ENCODE measurements at regions not wholly inside any gene's neighbourhood (a gene's known extent, or its start where the extent isn't known, plus 50 kb on each side); places are given as distances from the start of the nearest gene placed in this dataset.
"Not testable (repeated sequence)": the region's sequence is repeated elsewhere in the genome, so short reads cannot be mapped to it uniquely, and the experiment has no call there.

DNA sequence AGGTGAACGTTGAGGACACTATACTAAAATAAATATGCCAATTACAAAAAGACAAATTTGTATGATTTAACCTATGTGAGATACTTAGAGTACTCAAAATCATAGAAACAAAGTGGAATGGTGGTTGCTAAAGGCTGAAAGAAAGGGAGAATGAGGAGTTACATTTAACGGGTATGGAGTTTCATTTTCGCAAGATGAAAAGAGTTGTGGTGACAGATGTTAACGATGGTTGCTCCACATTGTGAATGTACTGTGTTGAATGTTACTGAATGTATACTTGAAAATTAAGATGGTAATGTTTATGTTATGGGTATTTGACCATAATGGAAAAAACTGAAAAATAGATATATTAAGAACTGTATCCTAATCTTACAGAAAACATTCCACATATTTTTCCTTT, 51.3 kb upstream of the MOCS2 start:
- DNase-seq: no peak

DNA sequence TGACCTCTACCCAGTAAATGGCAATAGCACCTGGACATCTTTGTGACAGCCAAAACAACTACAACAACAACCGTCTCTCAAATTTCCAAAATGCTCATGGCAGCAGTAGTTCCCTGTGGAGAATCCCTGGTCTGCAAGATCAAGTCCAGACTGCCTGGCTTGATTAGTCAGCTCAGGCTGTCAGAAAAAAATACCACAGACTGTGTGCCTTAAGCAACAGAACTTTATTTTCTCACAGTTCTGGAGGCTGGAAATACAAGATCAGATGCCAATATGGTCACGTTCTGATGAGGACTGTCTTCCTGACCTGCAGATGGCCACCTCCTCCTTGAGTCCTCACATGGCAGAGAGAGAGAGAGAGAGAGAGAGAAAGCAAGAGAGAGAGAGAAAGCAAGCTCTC, 52.3 kb upstream of the MOCS2 start:
- DNase-seq: no peak

DNA sequence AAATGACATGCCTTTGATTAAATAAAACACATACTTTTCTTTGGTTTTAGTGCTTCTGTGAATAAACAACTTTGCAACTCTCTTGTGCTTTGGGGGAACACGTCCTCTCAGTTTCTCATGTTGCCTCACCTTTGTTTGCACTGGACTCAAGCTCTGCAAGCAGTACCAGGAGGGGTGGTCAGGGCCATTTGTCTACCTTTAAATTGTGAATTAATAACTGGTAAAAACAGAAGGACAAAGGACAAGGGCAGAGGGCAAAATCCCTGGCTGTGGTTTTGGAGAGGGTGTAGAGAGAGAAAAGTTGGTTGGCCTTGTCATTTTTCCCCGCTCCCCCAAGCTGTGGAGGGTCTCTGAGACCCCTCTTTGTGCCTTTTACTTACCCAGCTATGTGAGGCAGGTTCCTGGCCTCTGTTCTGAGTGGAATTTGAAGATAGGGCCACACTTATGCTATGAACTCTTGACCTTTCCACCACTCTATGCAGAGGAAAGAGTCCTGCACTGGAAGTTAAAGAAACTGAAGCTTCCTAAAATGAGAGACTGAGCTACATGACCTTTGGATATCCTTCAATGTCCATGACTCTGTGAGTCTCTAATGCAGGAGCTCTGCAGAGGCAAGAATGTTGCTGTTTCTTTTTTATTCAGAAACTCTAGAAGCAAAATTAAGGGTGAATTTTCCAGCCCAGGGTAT, 55.1 kb upstream of the MOCS2 start:
- no peak for DNase-seq

DNA sequence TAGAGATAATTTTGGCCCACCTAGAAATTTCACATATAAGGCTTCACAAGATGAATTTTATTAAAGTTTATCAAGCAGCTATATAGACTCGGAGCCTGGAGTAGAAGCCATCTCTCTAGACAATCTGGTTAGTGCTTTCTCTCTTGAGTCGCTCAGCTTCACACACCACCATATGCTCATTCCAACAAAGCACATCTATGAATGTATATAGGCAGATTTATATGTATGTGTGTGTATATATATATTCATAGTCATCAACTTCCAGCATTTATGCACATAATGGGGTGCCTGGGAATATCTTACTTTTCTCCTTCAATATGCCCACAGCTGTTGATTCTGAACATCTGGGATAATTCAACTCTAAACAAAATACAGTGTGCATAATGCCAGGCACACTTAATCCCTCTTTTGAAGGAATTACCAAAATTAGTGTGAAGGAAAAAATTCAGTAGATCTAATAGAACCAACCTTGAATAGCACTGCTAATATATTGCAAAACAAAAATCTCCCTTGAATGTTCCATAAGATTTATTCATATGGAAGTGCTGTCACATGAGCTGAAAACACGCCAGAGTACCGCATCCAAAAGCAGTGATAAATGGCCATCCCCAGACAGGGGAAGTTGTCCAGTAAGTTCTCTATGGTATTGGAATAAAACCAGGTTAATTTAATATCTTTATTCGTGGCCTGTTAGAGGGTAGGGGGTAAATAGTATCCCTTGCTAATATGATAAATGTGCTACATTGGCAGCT, 56.0 kb upstream of the MOCS2 start:
- no peak for DNase-seq

DNA sequence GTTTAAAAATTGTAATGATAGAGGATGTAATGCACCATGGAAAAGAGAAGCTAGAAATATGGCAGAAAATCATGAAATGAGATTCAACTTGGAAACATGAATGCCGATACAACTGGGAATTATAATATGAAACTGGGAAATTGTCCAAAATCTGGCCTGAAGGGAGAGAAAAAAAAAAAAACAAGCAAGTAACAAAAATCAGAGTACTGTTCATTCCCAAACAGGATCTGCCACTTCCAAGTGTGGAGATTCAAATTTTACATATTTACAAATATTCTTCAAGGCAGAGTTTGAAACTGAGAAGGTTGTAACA, 56.6 kb upstream of the MOCS2 start:
- DNase-seq: no peak

DNA sequence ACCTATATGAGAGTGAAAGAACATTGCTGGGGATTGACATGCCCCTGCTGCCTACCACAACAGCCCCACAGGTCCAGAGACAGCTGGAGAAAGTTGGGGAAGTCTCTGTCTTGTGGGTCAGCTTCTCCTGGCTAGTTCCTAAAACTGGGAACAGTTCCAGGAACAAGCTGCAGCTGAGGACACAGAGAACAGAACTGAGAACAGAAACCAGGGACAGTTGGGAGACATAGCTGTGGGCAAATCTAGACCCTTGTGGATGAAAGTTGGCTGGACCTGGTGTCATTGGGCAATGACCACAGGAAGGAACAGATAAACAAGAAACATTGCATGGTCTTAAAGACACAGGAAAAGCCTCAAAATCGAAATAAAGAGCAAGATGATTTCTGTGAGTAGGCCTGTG, 58.3 kb upstream of the MOCS2 start:
- no peak for DNase-seq

DNA sequence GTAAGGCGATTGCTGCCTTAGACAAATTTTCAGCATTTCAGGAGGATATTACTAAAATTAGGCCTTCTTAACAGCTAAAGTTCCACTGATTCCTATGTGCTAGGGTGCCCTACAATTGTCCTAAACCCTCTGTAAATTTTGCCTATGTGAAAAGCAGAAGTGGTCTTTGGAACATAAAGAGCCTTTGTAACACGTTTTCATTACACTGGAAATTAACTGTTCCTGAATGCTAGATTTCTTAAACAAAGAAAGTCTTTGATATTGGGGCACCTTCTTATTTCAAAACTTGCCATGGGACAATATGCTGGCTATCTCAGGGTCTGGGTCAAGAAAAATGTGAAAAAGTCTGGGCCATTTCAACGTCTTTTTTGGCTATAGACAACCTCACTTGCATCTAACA, 60.4 kb upstream of the MOCS2 start:
- no peak for DNase-seq

DNA sequence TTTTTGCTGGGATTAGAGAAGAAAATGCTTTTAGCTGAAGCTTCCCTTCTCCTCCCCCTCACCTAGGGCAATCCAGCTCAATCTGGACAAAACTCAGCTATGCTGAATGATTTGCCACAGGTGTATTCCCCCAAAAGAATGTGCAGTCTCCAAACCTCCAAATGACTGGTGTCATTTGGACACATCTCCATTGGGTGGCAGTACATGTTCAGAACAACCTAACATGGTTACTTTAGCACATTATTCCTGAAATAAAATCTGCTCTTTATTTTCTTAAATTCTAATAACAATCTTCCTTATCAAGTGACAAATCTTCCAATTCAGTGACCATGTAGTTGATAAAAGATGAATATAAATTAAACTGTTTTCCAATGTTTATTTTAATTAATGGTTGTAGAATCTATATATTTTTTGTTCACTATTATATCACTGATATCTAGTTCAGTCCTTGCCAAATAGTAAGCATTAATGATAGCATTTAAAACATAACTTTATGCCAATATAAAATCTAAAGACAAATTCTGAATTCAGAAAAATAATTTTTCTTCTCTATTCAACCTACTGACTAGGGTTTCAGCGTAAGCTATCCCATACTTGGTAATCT, 61.3 kb upstream of the MOCS2 start:
- peak in 1 of 2 experiments; percentile 23 for DNase-seq

DNA sequence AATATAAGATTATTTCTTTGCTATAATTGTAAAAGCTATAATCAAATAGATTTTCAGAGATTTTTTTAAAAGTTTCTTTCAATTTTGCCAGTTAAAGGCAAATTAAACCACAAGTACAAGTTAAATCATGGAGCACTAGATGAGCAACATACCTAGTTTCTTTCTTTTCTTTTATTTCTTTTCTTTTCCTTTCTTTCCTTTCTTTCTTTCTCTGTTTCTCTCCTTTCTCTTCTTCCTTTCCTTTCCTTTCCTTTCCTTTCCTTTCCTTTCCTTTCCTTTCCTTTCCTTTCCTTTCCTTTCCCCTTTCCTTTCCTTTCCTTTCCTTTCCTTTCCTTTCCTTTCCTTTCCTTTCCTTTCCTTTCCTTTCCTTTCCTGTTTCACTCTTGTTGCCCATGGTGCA, 62.5 kb upstream of the MOCS2 start:
- DNase-seq: not testable (repeated sequence)

DNA sequence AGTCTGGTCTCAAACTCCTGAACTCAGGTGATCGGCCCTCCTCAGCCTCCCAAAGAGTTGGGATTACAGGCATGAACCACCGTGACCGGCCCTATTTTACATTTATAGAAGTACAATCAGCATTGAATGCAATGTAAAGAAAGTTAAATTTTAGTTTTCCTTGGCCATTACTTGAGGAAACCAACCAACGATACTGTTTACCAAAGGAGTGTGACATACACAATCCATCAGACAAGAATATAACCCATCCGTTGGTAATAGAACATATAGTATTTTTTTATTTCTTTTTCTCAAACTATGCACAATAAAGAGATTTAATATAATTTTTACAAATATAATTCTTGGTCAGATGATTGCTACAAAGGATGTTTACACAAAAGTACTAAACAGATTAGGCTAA, 63.1 kb upstream of the MOCS2 start:
- DNase-seq: no peak

DNA sequence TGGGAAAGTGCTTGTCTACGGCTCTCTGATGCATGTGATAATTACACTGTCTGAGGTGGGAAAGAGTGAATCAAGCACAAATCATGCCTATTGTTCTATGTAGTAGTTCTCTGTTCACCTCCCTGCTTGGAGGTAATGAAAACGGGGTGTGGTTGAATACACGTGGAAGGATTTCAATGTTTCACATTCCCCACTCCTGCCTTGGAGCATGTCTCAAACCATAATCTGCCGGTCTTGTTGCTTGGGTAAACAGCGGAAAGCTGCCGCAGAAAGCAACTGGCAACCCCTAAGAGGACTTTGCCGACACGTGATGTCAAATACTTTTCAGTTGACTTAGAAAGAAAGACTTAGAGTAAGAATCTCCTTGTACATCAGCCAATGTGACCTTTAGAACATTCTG, 63.5 kb upstream of the MOCS2 start:
- DNase-seq: no peak

DNA sequence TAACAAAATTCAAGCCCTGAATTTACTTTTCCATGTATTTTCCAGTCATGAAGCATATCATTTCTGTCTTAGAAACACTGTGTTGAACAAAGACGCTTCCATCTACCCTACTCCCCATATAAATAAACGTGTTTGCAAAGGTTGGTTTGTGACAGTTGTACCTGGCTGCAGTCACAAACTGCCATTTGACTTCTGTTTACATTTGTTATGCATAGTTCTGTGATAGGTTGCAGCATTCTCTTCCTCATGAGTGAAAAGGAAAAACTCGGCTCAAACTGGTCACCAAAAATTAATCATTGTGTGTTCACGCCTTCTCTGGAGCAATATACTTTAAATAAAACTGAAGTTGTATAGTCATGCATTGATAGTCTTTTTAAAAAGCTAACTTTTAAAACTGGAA, 69.3 kb upstream of the MOCS2 start:
- DNase-seq: no peak

DNA sequence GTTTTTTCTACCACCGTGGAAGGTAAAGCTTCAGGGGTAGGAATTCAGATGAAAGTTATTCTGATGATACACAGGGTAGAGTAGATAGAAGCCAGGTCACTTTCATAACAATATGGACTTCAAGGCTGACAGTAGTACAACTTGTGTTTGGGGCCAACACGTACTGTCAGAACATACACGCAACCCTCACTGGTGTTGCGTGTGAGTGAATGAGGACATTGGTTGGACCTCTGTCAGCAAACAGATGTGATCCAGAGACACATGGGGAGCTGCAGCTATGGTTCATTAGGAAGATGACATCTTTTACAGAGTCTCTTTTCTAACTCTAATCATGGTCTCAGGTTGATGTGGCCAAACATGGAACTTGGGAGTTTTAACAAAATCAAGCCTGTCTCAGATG, 70.1 kb upstream of the MOCS2 start:
- DNase-seq: no peak

DNA sequence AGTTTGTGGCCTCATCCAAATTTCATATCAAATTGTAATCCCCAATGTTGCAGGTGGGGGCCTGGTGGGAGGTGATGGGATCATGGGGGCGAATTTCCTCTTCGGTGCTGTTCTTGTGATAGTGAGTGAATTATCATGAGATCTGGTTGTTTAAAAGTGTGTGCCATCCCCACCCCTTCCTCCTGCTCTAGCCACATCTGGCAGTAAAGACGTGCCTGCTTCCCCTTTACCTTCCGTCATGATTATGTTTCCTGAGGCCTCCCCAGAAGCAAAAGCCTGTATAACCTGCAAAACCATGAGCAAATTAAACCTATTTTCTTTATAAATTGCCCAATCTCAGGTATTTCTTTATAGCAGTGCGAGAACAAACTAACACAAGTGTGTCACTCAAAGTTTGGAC, 71.0 kb upstream of the MOCS2 start:
- DNase-seq: no peak

DNA sequence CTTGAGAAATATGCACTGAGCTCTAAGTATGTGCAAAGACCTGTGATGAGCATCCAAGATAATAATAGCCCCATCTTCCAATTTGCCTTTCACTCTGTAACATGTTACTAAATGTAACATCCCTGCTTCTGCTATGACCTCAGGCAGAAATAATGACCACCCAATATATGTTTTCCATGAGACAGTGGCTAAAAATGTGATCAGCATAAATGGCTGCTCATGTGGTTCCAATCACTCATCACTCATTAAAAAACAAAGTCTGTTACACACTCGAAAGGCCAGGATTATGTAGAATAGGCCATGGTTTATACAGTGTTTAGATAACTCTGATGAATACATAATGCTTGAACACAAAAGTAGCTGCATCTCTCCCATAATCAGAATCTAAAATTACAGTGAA, 71.4 kb upstream of the MOCS2 start:
- DNase-seq: no peak

DNA sequence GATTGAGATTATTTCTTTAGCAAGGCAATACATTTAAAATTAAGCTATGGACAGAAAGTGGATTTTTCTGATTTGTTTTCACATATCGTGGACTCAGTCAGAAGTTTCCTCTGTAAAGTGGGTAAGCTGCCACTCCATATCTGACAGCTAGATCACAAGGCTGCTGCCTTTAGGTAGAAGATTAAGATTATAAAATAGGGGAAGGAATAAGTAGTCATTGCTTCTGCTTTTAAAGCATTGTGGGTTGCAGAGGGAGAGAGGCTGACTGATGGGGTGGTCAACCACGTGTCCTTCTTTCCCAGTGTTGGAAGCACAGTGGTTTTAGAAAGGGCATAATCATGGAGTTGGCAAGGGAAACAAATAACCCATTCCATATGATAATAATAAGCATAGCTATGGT, 74.3 kb upstream of the MOCS2 start:
- DNase-seq: no peak

DNA sequence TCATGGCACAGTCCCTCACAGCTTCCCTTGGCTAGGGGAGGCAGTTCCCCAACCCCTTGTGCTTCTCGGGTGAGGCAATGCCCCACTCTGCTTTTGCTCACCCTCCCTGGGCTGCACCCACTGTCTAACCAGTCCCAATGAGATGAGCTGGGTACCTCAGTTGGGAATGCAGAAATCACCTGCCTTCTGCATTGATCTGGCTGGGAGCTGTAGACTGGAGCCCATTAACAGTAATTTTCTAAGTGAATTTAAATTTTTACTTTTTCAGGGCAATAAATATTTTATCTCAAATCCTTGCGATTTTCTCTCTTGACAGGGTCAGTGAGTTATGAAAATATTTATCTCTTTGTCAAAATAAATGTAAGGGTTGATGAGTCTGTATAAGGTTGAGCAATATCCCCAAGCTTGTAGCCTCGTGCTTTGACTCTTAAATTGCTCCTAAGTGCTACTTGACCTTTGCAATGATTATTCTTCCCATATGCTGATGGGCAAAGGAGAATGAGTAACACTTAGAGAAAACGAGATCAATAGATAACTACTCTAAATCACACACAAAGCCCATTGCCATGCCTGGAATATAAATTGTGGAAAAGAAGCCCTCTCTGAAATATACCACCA, 82.1 kb upstream of the MOCS2 start:
- no peak for DNase-seq

DNA sequence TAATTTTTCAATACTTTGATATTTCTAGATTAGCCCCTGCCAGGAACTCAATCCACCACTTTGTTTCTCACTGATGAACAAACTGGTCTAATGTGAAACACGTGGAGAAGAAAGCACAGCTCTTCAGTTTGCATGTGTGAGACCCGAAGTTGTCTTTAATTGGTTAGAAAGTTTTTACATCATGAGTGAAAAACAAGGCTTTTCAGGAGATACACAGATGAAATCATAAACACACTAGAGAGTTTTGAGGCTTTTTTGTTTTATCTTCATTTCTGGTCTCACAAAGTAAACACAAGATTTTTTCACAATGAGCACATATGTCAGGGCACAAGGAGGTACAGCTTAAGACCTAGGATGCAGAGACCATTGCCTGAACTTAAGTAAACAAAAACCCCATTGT, 84.5 kb upstream of the MOCS2 start:
- no peak for DNase-seq

DNA sequence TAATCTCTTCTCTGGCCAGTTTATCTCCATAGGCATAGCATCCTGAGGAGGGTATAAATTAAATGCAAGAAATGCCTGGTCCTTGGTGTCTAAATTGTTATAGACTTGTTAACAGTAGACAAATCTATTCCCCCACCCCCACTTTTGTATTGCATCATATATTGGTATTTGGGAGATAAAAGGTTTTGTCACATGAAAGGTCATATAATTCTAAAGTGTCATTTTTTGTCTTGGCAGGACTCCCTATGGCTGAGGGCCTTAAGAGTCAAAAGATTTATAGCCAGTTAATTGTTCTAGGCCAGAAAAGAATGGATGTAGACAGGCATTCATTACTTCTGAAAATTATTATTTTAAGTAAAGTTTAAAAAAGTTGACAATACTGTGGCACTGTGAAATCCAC, 90.3 kb upstream of the MOCS2 start:
- DNase-seq: no peak

DNA sequence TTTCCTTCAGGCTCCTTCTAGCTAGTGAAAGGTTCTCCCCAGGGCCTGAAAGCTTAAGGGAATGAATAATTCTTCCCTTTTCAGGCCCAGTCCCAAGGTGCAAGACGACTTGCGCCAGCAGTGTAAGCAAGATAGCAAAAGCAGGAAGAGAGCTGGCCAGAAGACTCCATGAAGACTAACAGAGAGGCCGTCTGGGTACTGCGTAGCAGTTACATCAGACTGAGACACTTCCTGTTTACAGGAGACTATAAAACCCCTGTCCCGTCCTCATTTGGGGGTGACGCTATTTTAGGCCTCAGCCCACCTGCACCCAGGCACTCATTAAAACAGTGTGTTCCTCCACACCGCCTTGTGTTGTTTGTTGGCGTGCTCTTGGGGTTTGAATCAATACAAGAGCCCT, 90.7 kb upstream of the MOCS2 start:
- no peak for DNase-seq

DNA sequence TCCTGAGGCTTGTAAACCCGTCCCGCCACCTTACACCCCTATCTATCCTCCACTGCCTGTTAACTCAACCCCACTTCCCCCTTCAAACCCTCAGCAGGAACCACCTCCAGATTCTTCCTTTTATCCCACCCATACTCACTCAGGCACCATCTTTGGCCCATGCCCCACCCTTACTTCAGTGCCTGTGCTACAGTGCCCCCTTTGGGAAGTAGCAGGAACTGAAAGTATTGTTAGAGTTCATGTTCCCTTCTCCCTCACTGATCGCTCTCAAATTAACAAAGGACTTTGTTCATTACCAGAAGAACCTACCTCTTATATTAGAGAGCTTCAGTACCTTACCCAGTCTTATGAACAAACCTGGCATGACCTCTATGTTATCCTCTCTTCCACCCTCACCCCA, 92.2 kb upstream of the MOCS2 start:
- no peak for DNase-seq

DNA sequence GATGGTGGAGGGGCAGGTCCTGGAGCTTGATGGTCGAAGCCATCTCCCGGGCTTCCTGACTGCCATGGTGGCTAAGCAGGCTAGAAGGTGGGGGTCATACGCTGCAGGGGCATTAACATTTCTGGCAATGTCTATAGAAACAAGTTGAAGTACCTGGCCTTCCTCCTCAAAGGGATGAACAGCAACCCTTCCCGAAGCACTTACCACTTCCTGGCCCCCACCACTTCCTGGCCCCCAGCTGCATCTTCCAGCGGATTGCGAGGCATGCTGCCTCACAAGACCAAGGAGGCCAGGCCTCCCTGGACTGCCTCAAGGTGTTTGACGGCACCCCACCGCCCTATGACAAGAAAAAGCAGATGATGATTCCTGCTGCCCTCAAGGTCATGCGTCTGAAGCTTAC, 97.0 kb upstream of the MOCS2 start:
- DNase-seq: no peak

DNA sequence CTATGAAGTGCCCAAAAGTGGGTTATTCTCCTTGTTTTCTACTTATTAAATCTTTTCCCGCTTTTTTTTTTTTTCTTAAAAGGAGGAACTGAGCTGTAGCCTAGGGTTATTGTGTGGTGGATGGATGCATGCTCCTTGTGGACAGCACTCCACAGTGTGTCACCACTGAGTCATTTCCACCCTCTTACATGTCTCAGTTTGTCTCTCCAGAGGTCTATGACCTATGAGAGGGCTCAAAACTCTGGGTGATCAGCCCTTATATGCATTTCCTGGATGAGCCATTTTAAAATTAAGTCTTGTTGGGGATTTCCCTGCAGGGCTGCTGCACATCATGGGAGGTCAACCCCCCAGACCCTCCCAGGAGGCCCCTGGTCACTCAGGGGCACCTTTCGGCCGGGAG, 102.2 kb upstream of the MOCS2 start:
- DNase-seq: no peak

DNA sequence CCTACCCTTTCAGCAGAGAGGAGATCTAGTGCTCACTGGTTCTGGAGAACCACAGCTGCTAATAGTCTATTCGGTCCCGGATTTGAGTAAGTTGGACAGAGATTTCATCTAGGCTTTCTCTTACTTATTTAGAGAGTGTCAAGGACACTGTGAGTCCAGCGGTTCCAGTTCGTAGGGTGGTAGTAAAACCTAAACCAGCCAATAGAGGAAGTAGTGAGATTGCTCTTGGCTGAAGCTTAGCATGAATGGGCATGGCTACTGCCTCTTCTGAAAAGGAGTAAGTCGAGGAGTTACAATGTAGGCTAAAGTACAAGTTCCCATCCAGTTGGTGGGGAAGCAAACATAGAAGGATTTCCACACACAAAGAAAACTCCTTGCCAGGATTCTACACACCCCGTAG, 109.6 kb upstream of the MOCS2 start:
- DNase-seq: no peak

Data from NCI-H524 (cell line).